Smooth muscle cell (in vitro differentiated cells): ENCODE measurements at regions not wholly inside any gene's neighbourhood (a gene's known extent, or its start where the extent isn't known, plus 50 kb on each side); places are given as distances from the start of the nearest gene placed in this dataset.

ENCODE experiments used
- DNase-seq: peaks from one replicate; lab custom pipeline; 2025; ENCODE audit not compliant: unreplicated experiment; lab: John Stamatoyannopoulos, UW
- H2AFZ ChIP-seq: fragments of 200-600 bp; sonication (generic); 2 replicates; pipeline ENCODE4 v1.6.0; 2016; ENCODE audit warnings: antibody characterized with exemption, low read depth, mild to moderate bottlenecking
- H3F3A ChIP-seq: fragments of 200-600 bp; sonication (generic); 2 replicates; pipeline ENCODE4 v1.6.0; 2017; ENCODE audit warnings: antibody characterized with exemption, low read depth
- H3K27ac ChIP-seq: fragments of 200-600 bp; sonication (generic); 2 replicates; pipeline ENCODE4 v1.5.1; 2016; ENCODE audit warnings: low read depth, mild to moderate bottlenecking
- H3K27me3 ChIP-seq: fragments of 200-600 bp; sonication (generic); 2 replicates; pipeline ENCODE4 v1.6.1; 2016; ENCODE audit warnings: low read depth, mild to moderate bottlenecking
- H3K36me3 ChIP-seq: fragments of 200-600 bp; sonication (generic); 2 replicates; pipeline ENCODE4 v1.5.1; 2016; ENCODE audit warnings: low read depth
- H3K4me1 ChIP-seq: fragments of 200-600 bp; sonication (generic); 2 replicates; pipeline ENCODE4 v1.5.1; 2016; ENCODE audit warnings: low read depth
- H3K4me2 ChIP-seq: fragments of 200-600 bp; sonication (generic); 2 replicates; pipeline ENCODE4 v1.6.0; 2016; ENCODE audit warnings: mild to moderate bottlenecking
- H3K4me3 ChIP-seq: fragments of 200-600 bp; sonication (generic); 2 replicates; pipeline ENCODE4 v1.5.1; 2016; ENCODE audit warnings: mild to moderate bottlenecking
- H3K79me2 ChIP-seq: fragments of 200-600 bp; sonication (generic); 2 replicates; pipeline ENCODE4 v1.6.0; 2016; ENCODE audit warnings: low read depth, mild to moderate bottlenecking
- H3K9ac ChIP-seq: fragments of 200-600 bp; sonication (generic); 2 replicates; pipeline ENCODE4 v1.6.0; 2016; ENCODE audit warnings: low read depth
- H3K9me3 ChIP-seq: fragments of 200-600 bp; sonication (generic); replicated peaks from 2 replicates; pipeline ENCODE4 v1.5.1; 2016; ENCODE audit warnings: low read depth
- H4K20me1 ChIP-seq: fragments of 200-600 bp; sonication (generic); 2 replicates; pipeline ENCODE4 v1.6.0; 2016; ENCODE audit warnings: low read depth
- WGBS: methylation state at CpG from one replicate; pipeline ENCODE4 v1.1.7; 2016; ENCODE audit warnings: low lambda C conversion rate; 5-methylcytosine and 5-hydroxymethylcytosine counted together
- TF ChIP-seq, protein P1 (sequence below): fragments of 200-600 bp; sonication (generic); IDR thresholded peaks from 2 replicates; pipeline ENCODE4 v1.5.1; 2017; ENCODE audit warnings: borderline replicate concordance, mild to moderate bottlenecking, antibody characterized with exemption; ENCODE audit not compliant: insufficient read depth, poor library complexity, severe bottlenecking

DNA sequence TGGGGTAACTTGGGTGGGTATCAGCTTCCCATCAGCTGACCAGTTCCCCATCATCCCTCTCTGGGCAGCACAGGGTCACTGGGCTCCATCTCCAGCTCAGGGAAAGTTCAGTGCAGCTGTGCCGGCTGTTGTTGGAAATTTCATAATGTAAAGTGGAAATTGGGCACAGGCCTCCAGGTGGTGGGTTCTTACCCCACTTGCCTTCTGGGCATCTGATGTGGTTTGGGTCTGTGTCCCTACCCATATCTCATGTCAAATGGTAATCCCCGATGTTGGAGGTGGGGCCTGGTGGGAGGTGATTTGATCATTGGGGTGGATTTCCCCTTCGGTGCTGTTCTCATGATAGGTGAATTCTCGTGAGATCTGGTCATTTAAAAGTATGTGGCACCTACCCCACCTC is 59.7 kb upstream of the PSEN2 start:
- Histone ChIP-seq H3K36me3 (no peaks in the 10 kb centered on the region), H3K4me2 (peak overlapping the region; percentile 3), H3F3A (peaks cover 16% of the 10 kb centered on the region), H3K9ac (no peak overlapping the region), H3K9me3 (no peaks in the 10 kb centered on the region), H4K20me1 (no peaks in the 10 kb centered on the region), H2AFZ (no peak overlapping the region), H3K27ac (peak overlapping the region; percentile 64), H3K27me3 (no peaks in the 10 kb centered on the region), H3K4me1 (peaks cover 10% of the 10 kb centered on the region), H3K79me2 (no peaks in the 10 kb centered on the region), H3K4me3 (no peak overlapping the region)
- TF ChIP-seq, protein P1, sequence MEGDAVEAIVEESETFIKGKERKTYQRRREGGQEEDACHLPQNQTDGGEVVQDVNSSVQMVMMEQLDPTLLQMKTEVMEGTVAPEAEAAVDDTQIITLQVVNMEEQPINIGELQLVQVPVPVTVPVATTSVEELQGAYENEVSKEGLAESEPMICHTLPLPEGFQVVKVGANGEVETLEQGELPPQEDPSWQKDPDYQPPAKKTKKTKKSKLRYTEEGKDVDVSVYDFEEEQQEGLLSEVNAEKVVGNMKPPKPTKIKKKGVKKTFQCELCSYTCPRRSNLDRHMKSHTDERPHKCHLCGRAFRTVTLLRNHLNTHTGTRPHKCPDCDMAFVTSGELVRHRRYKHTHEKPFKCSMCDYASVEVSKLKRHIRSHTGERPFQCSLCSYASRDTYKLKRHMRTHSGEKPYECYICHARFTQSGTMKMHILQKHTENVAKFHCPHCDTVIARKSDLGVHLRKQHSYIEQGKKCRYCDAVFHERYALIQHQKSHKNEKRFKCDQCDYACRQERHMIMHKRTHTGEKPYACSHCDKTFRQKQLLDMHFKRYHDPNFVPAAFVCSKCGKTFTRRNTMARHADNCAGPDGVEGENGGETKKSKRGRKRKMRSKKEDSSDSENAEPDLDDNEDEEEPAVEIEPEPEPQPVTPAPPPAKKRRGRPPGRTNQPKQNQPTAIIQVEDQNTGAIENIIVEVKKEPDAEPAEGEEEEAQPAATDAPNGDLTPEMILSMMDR, result no peak
- DNase-seq, result no peak
- WGBS, result 91% methylated on average over 4 of the region's 4 CpGs

DNA sequence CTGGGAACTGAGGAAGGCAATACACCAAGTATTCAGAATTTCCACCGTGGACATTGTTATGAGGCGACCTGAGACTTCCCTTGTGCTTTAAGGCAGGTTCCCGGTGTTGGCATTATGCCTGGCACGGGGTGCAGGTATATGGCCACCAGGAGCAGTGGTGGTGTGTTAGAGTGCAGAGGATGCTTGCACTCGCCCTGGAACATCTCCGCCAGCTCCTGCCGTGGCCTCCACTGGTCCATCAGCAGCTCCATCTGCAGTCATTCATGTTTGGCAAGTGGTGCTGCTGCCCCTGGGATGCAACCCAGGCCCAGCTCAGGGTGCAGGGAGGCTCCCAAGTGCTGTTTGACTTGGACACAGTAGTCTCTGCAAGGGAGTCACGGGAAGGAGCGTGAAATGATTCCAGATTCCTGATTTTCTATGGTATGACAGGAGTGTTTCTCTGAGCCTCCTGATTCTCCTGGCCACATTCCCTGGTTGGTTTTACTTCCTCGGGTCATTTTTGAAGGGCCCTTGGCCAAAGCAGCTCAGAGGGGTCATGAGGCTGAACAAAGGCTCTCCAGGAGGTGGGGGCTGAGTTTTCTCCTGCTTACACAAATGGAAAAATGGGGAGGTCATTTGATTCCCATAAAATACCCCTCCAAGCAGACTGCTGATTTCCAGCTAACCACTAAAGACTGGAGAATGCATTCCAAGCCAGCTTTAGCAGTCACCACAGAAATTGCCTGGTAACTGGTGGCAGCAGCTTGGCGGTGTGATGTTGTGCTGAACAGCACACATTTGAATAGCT is 60.4 kb upstream of the PSEN2 start:
- H3K27ac ChIP-seq, result peak overlapping the region; percentile 64
- H4K20me1 ChIP-seq, result no peaks in the 10 kb centered on the region
- H3F3A ChIP-seq, result peaks cover 9% of the 10 kb centered on the region
- TF ChIP-seq, protein P1, result no peak
- no peak overlapping the region for H3K4me3 ChIP-seq
- 83% methylated on average over 11 of the region's 11 CpGs for WGBS
- no peaks in the 10 kb centered on the region for H3K27me3 ChIP-seq
- H3K9me3 ChIP-seq, result no peaks in the 10 kb centered on the region
- no peaks in the 10 kb centered on the region for H3K79me2 ChIP-seq
- H3K4me2 ChIP-seq, result peak overlapping the region; percentile 3
- H3K9ac ChIP-seq, result no peak overlapping the region
- H2AFZ ChIP-seq, result peak overlapping the region; percentile 14
- H3K4me1 ChIP-seq, result peaks cover 9% of the 10 kb centered on the region
- no peak for DNase-seq
- H3K36me3 ChIP-seq, result no peaks in the 10 kb centered on the region

DNA sequence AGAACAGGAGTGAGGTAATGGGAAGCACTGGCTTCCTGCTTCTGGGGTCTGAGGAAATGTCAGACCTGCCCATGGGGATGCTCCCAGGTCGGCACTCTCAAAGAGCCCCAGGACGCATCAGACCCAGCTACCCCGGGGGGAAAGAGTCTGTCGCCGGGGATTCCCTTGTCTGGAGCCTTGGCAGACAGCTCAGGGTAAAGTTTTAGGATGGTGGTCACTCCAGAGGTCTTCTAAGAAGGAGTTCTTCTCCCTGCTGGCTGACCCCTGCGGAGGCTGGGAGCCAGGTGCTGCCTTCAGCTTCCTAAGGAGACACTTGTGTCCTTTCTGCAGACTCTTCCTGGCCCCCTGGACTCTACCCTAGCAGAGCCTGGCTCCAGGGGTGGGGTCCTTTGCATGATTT is 61.9 kb upstream of the PSEN2 start:
- H3K27ac ChIP-seq, result no peak overlapping the region
- no peaks in the 10 kb centered on the region for H3K36me3 ChIP-seq
- 86% methylated on average over 6 of the region's 6 CpGs for WGBS
- H3K4me2 ChIP-seq, result no peak overlapping the region
- DNase-seq, result no peak
- no peaks in the 10 kb centered on the region for H3K4me1 ChIP-seq
- H4K20me1 ChIP-seq, result no peaks in the 10 kb centered on the region
- no peak overlapping the region for H3K4me3 ChIP-seq
- H2AFZ ChIP-seq, result no peak overlapping the region
- H3K9ac ChIP-seq, result no peak overlapping the region
- H3K9me3 ChIP-seq, result no peaks in the 10 kb centered on the region
- TF ChIP-seq, protein P1, result no peak
- H3K27me3 ChIP-seq, result no peaks in the 10 kb centered on the region
- no peaks in the 10 kb centered on the region for H3F3A ChIP-seq
- H3K79me2 ChIP-seq, result no peaks in the 10 kb centered on the region

DNA sequence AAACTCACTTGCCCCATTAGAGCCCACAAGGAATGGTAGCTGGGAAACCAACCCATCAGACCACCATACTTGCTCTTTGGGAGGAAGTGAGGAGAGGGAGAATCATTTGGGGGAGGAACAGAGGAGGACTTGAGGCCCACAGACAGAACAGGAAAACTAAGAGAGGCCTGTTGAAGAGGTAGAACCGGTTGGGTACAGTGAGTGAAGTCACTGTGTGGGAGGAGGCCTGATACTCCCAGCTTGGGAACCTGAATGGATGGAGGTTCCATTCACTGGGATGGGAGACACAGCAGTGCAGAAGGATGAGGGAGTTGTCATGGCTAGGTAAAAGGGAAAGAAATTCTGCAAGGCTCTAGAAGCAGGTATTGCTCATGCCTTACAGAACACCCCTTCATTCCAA is 63.4 kb upstream of the PSEN2 start:
- no peaks in the 10 kb centered on the region for H3K9me3 ChIP-seq
- WGBS, result 68% methylated on average over 1 of the region's 1 CpG
- no peak for DNase-seq
- H3K27ac ChIP-seq, result peak overlapping the region; percentile 38
- H3K4me2 ChIP-seq, result no peak overlapping the region
- H3K36me3 ChIP-seq, result no peaks in the 10 kb centered on the region
- H3K79me2 ChIP-seq, result no peaks in the 10 kb centered on the region
- no peak overlapping the region for H3K9ac ChIP-seq
- H3K27me3 ChIP-seq, result no peaks in the 10 kb centered on the region
- no peaks in the 10 kb centered on the region for H4K20me1 ChIP-seq
- H2AFZ ChIP-seq, result no peak overlapping the region
- TF ChIP-seq, protein P1, result no peak
- H3F3A ChIP-seq, result no peaks in the 10 kb centered on the region
- H3K4me1 ChIP-seq, result no peaks in the 10 kb centered on the region
- H3K4me3 ChIP-seq, result no peak overlapping the region
